HFF-Myc (cell line): ENCODE measurements at regions not wholly inside any gene's neighbourhood (a gene's known extent, or its start where the extent isn't known, plus 50 kb on each side); places are given as distances from the start of the nearest gene placed in this dataset.

Experiments
- DNase-seq: peaks from one replicate; pipeline ENCODE4 v3.0.0-alpha.2; 2011; ENCODE audit warnings: low read depth; ENCODE audit errors: extremely low read depth
- H3K4me3 ChIP-seq: replicated peaks from 2 replicates; pipeline ENCODE4 v1.5.1; 2011; ENCODE audit warnings: low read depth, mild to moderate bottlenecking, control low read depth, low read length
- CTCF ChIP-seq: IDR thresholded peaks from 2 replicates; pipeline ENCODE4 v1.5.1; 2012; ENCODE audit warnings: mild to moderate bottlenecking, low read depth, low read length, control low read depth; ENCODE audit errors: missing control alignments

- no peak for TF ChIP-seq CTCF
- H3K4me3 ChIP-seq = no peak overlapping the region
- no peak for DNase-seq
Observed at GRCh38 chr9:79796411-79796810, 224.6 kb downstream of the TLE4 start.

- TF ChIP-seq CTCF = no peak
- no peak overlapping the region for H3K4me3 ChIP-seq
- DNase-seq = no peak
Observed at GRCh38 chr9:79788662-79789061, 216.9 kb downstream of the TLE4 start.

- no peak overlapping the region for H3K4me3 ChIP-seq
- no peak for DNase-seq
- no peak for TF ChIP-seq CTCF
Observed at GRCh38 chr9:79781263-79781662, 209.5 kb downstream of the TLE4 start.

- H3K4me3 ChIP-seq = no peak overlapping the region
- no peak for DNase-seq
- TF ChIP-seq CTCF = no peak
Observed at GRCh38 chr9:79780559-79780958, 208.8 kb downstream of the TLE4 start.

GRCh38 chr9:79779901-79780300 is 208.1 kb downstream of the TLE4 start:
- TF ChIP-seq CTCF = no peak
- DNase-seq = no peak
- no peak overlapping the region for H3K4me3 ChIP-seq

- DNase-seq = no peak
Observed at GRCh38 chr9:79778581-79778980, 206.8 kb downstream of the TLE4 start.

More at GRCh38 chr9:79778581-79778980, 206.8 kb downstream of the TLE4 start:
- no peak overlapping the region for H3K4me3 ChIP-seq
- TF ChIP-seq CTCF = no peak
